SK-N-SH (cell line): ENCODE measurements at regions not wholly inside any gene's neighbourhood (a gene's known extent, or its start where the extent isn't known, plus 50 kb on each side); places are given as distances from the start of the nearest gene placed in this dataset.

Experiments
- CTCF ChIA-PET: fragments of 300-600, 350-600 bp; formaldehyde crosslinking; extraction: SDS; loops from one replicate; lab custom pipeline; 2021; lab: Yijun Ruan, JAX
- POLR2A ChIA-PET: fragments of 350-600 bp; sonication (Branson Sonifier 250); formaldehyde crosslinking; extraction: SDS; loops from one replicate; lab custom pipeline; 2020; ENCODE audit warnings: antibody characterized with exemption, inconsistent platforms; lab: Yijun Ruan, JAX
- DNase-seq: peaks from one replicate; pipeline ENCODE4 v3.0.0; 2012
- H2AFZ ChIP-seq: fragments of 200-600 bp; sonication (generic); 2 replicates; pipeline ENCODE4 v1.8.1; 2016; ENCODE audit warnings: antibody characterized with exemption, mild to moderate bottlenecking, low read depth
- H3F3A ChIP-seq: fragments of 200-600 bp; sonication (generic); replicated peaks from 2 replicates; pipeline ENCODE3; 2016; ENCODE audit warnings: antibody characterized with exemption, mild to moderate bottlenecking; ENCODE audit not compliant: insufficient read depth
- H3K27ac ChIP-seq, 2 experiments: fragments of 200-500 bp in 1 of 2; fragments of 200-600 bp in 1 of 2; sonication (Bioruptor generic) in 1 of 2; sonication (generic), shearing (Covaris generic) in 1 of 2; 2 replicates each; pipeline versions ENCODE4 v1.5.1 to v1.6.1; 2014 to 2016; ENCODE audit warnings: low read depth in 2 of 2, inconsistent platforms in 1 of 2, low read length in 1 of 2, mild to moderate bottlenecking in 1 of 2, mixed read lengths in 1 of 2
- H3K27me3 ChIP-seq: fragments of 200-600 bp; sonication (generic), shearing (Covaris generic); 2 replicates; pipeline ENCODE4 v1.6.1; 2016; ENCODE audit warnings: mixed run types; ENCODE audit not compliant: insufficient read depth
- H3K36me3 ChIP-seq, 2 experiments: fragments of 200-500 bp in 1 of 2; fragments of 200-600 bp in 1 of 2; sonication (Bioruptor generic) in 1 of 2; sonication (generic) in 1 of 2; replicated peaks in 1 of 2; 2 replicates each; pipeline versions ENCODE3 to v1.5.1; 2014 to 2016; ENCODE audit warnings: low read length in 1 of 2, mild to moderate bottlenecking in 1 of 2; ENCODE audit not compliant: insufficient read depth in 2 of 2, control insufficient read depth in 1 of 2
- H3K4me1 ChIP-seq, 2 experiments: fragments of 200-500 bp in 1 of 2; fragments of 200-600 bp in 1 of 2; sonication (Bioruptor generic) in 1 of 2; sonication (generic), shearing (Covaris generic) in 1 of 2; 2 replicates each; pipeline versions ENCODE4 v1.5.1 to v1.6.1; 2014 to 2016; ENCODE audit warnings: low read depth in 1 of 2, low read length in 1 of 2, mixed run types in 1 of 2; ENCODE audit not compliant: insufficient read depth in 2 of 2, control insufficient read depth in 1 of 2
- H3K4me2 ChIP-seq: fragments of 200-600 bp; sonication (generic), shearing (Covaris generic); 2 replicates; pipeline ENCODE4 v1.6.1; 2017; ENCODE audit warnings: mixed run types
- H3K4me3 ChIP-seq, 2 experiments: fragments of 200-500 bp in 1 of 2; fragments of 200-600 bp in 1 of 2; sonication (Bioruptor generic) in 1 of 2; sonication (generic), shearing (Covaris generic) in 1 of 2; 2 replicates each; pipeline versions ENCODE4 v1.5.1 to v1.8.1; 2014 to 2016; ENCODE audit warnings: low read depth in 2 of 2, inconsistent platforms in 1 of 2, low read length in 1 of 2, mild to moderate bottlenecking in 1 of 2, mixed read lengths in 1 of 2, moderate library complexity in 1 of 2
- H3K79me2 ChIP-seq: fragments of 200-600 bp; sonication (generic); 2 replicates; pipeline ENCODE4 v1.8.1; 2017; ENCODE audit warnings: mild to moderate bottlenecking; ENCODE audit not compliant: insufficient read depth
- H3K9ac ChIP-seq: fragments of 200-600 bp; sonication (generic); 2 replicates; pipeline ENCODE4 v1.6.1; 2017; ENCODE audit warnings: mixed run types
- H3K9me2 ChIP-seq: fragments of 200-600 bp; sonication (generic); 2 replicates; pipeline ENCODE4 v1.6.1; 2017; ENCODE audit warnings: mixed run types
- H3K9me3 ChIP-seq: fragments of 200-600 bp; sonication (generic); 2 replicates; pipeline ENCODE4 v1.6.1; 2017; ENCODE audit warnings: mixed run types, mild to moderate bottlenecking, moderate library complexity
- H4K20me1 ChIP-seq: fragments of 200-600 bp; sonication (generic); 2 replicates; pipeline ENCODE4 v1.6.1; 2017; ENCODE audit warnings: mild to moderate bottlenecking, mixed run types; ENCODE audit not compliant: insufficient read depth
- EP300 ChIP-seq, 2 experiments: IDR thresholded peaks; 2 replicates each; pipeline versions ENCODE4 v1.4.0 to v1.6.1; 2012; ENCODE audit warnings: borderline replicate concordance in 1 of 2, low read depth in 1 of 2, low read length in 1 of 2
- FOXJ3 ChIP-seq: sonication (generic); formaldehyde crosslinking; IDR thresholded peaks from 2 replicates; pipeline ENCODE4 v1.5.1; 2020; ENCODE audit warnings: mild to moderate bottlenecking, missing genetic modification reagents
- GABPA ChIP-seq: IDR thresholded peaks from 2 replicates; pipeline ENCODE4 v1.4.0; 2012; ENCODE audit warnings: low read depth, mild to moderate bottlenecking
- GATA2 ChIP-seq: sonication (generic); formaldehyde crosslinking; IDR thresholded peaks from 2 replicates; pipeline ENCODE4 v1.5.0; 2020; ENCODE audit warnings: mild to moderate bottlenecking, missing genetic modification reagents
- JUND ChIP-seq: IDR thresholded peaks from 2 replicates; pipeline ENCODE4 v1.4.0; 2012
- MAX ChIP-seq: IDR thresholded peaks from 2 replicates; pipeline ENCODE4 v1.4.0; 2012; ENCODE audit warnings: low read depth
- MEF2A ChIP-seq: IDR thresholded peaks from 2 replicates; pipeline ENCODE4 v1.4.0; 2012; ENCODE audit warnings: low read depth, borderline replicate concordance
- MXI1 ChIP-seq: IDR thresholded peaks from 2 replicates; pipeline ENCODE4 v1.6.1; 2012; ENCODE audit warnings: mild to moderate bottlenecking, low read depth, low read length, improper control_type of control experiment
- NFIC ChIP-seq: IDR thresholded peaks from 2 replicates; pipeline ENCODE4 v1.4.0; 2012; ENCODE audit warnings: borderline replicate concordance
- POLR2AphosphoS5 ChIP-seq: IDR thresholded peaks from 2 replicates; pipeline ENCODE4 v1.6.1; 2012; ENCODE audit warnings: low read depth, low read length
- RCOR1 ChIP-seq: fragments of 150-350 bp; IDR thresholded peaks from 2 replicates; pipeline ENCODE4 v1.6.1; 2017; ENCODE audit warnings: antibody characterized with exemption, low read length
- REST ChIP-seq: IDR thresholded peaks from 2 replicates; pipeline ENCODE4 v1.6.1; 2012; ENCODE audit warnings: mild to moderate bottlenecking, low read depth, low read length, moderate library complexity
- RXRA ChIP-seq: IDR thresholded peaks from 2 replicates; pipeline ENCODE4 v1.4.0; 2012; ENCODE audit warnings: low read depth, mild to moderate bottlenecking, borderline replicate concordance
- SIN3A ChIP-seq: IDR thresholded peaks from 2 replicates; pipeline ENCODE4 v1.6.1; 2012; ENCODE audit warnings: low read depth, mild to moderate bottlenecking, low read length, moderate library complexity, borderline replicate concordance
- TAF1 ChIP-seq: IDR thresholded peaks from 2 replicates; pipeline ENCODE4 v1.6.1; 2012; ENCODE audit warnings: low read depth, mild to moderate bottlenecking, low read length, moderate library complexity, borderline replicate concordance
- TCF12 ChIP-seq: IDR thresholded peaks from 2 replicates; pipeline ENCODE4 v1.4.0; 2012
- USF1 ChIP-seq: IDR thresholded peaks from 2 replicates; pipeline ENCODE4 v1.4.0; 2012; ENCODE audit warnings: low read depth, borderline replicate concordance
- USF2 ChIP-seq: fragments of 150-350 bp; IDR thresholded peaks from 2 replicates; pipeline ENCODE4 v1.6.1; 2017; ENCODE audit warnings: antibody characterized with exemption, low read length, low read depth, borderline replicate concordance
- ZBTB33 ChIP-seq: IDR thresholded peaks from 2 replicates; pipeline ENCODE4 v1.4.0; 2012; ENCODE audit warnings: low read depth, borderline replicate concordance
- WGBS: methylation state at CpG from one replicate; pipeline ENCODE4 v1.1.6; 2017; ENCODE audit warnings: low lambda C conversion rate; 5-methylcytosine and 5-hydroxymethylcytosine counted together

GRCh38 chr1:5680600-5680999, 311.6 kb downstream of the NPHP4 start:
- Histone ChIP-seq H3K9me3 (no peaks in the 10 kb centered on the region; the same call in 1 of the 2 replicates), H2AFZ (no peak overlapping the region), H3K79me2 (no peaks in the 10 kb centered on the region), H3K27me3 (no peaks in the 10 kb centered on the region), H4K20me1 (no peaks in the 10 kb centered on the region), H3K4me3 (no peak overlapping the region), H3F3A (no peaks in the 10 kb centered on the region), H3K9me2 (no peaks in the 10 kb centered on the region), H3K4me2 (no peak overlapping the region), H3K9ac (no peak overlapping the region), H3K27ac (no peak overlapping the region), H3K36me3 (no peaks in the 10 kb centered on the region), H3K4me1 (no peaks in the 10 kb centered on the region; a peak in 1 of 4 replicates)
- 28% methylated on average over 4 of the region's 4 CpGs for WGBS
- CTCF ChIA-PET: interaction anchor here (1.0 to 1.6 kb wide), 3 partner anchors 17 to 65 kb away, joined by 3 to 7 read pairs (median 3); no protein-coding TSS in a partner anchor
- TF ChIP-seq RXRA: no peak
- TF ChIP-seq USF1: no peak
- no peak for TF ChIP-seq SIN3A
- TF ChIP-seq JUND: no peak
- no peak for TF ChIP-seq GABPA
- no peak for TF ChIP-seq MXI1
- TF ChIP-seq USF2: no peak
- no peak for TF ChIP-seq FOXJ3 (CRISPR knock-in tag)
- TF ChIP-seq RCOR1: no peak
- TF ChIP-seq ZBTB33: no peak
- no peak for TF ChIP-seq TAF1
- no peak for TF ChIP-seq MEF2A
- TF ChIP-seq MAX: no peak
- no peak for TF ChIP-seq REST
- no peak for TF ChIP-seq GATA2 (CRISPR knock-in tag)
- no peak for TF ChIP-seq NFIC
- TF ChIP-seq POLR2AphosphoS5: no peak
- no peak for TF ChIP-seq EP300 (IDR thresholded peaks at IDR 0.05; ENCODE audit: borderline replicate concordance in 1 of 2, low read depth in 1 of 2, low read length in 1 of 2)
- TF ChIP-seq TCF12: no peak
- POLR2A ChIA-PET: no interaction called here
- DNase-seq: no peak
